ENCODE measurements at regions not wholly inside any gene's neighbourhood (a gene's known extent, or its start where the extent isn't known, plus 50 kb on each side); places are given as distances from the start of the nearest gene placed in this dataset.
"Not testable (repeated sequence)": the region's sequence is repeated elsewhere in the genome, so short reads cannot be mapped to it uniquely, and the experiment has no call there.

DNA sequence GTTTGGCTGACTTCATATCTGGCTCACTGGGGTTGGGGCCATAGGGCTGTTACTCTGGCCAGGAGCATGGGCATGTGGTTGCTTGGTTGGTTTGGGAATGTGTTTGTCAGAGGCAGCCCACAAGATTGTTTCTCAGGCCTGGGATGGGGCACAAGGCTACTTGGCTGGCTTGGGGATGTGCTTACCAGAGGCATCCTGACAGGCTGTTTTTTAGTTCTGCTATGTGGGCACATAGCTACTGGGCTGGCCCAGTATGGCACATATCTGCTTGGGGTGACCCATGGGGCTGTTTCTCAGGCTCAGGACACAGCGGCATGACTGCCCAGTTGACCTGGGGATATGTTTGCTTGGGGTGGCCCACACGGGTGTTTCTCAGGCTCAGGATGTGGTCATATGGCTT, 94.6 kb upstream of the PGR start:
- Histone ChIP-seq H2BK15ac (ENCODE audit: low read depth, poor library complexity, severe bottlenecking) (no peak overlapping the region), H3K4me2 (ENCODE audit: low read length, poor library complexity, severe bottlenecking) (no peak overlapping the region), H3K4me1 (ENCODE audit: control insufficient read depth, insufficient read depth, low read depth, low read length) (no peaks in the 10 kb centered on the region), H3K4me3 (ENCODE audit: insufficient read depth in 1 of 2, low read depth in 1 of 2, low read length in 2 of 2) (no peak overlapping the region), H3K27me3 (ENCODE audit: control insufficient read depth in 1 of 2, insufficient read depth in 1 of 2, low read length in 2 of 2) (no peaks in the 10 kb centered on the region), H3K36me3 (ENCODE audit: control insufficient read depth in 1 of 2, insufficient read depth in 2 of 2, low read depth in 1 of 2, low read length in 2 of 2) (no peaks in the 10 kb centered on the region), H3K14ac (ENCODE audit: low read length in 2 of 2) (no peak overlapping the region), H3K9me3 (ENCODE audit: control insufficient read depth, low read length) (peaks cover 28% of the 10 kb centered on the region), H2AK5ac (ENCODE audit: low read length, severe bottlenecking) (no peak overlapping the region), H4K8ac (ENCODE audit: low read length) (no peak overlapping the region), H2AFZ (ENCODE audit: low read depth, low read length) (no peak overlapping the region), H2BK120ac (ENCODE audit: low read depth, low read length) (no peak overlapping the region), H3K4ac (ENCODE audit: low read depth in 1 of 2, low read length in 2 of 2) (no peak overlapping the region), H3K23ac (ENCODE audit: low read length in 2 of 2) (no peak overlapping the region), H3K79me1 (replicated peaks; ENCODE audit: low read length, poor library complexity, severe bottlenecking) (no peaks in the 10 kb centered on the region), H3K18ac (ENCODE audit: low read depth in 1 of 2, low read length in 2 of 2) (no peak overlapping the region), H3K9ac (ENCODE audit: low read length) (no peak overlapping the region), H2BK12ac (ENCODE audit: low read length in 2 of 2) (no peak overlapping the region), H2BK5ac (ENCODE audit: low read depth, low read length, poor library complexity, severe bottlenecking) (no peak overlapping the region), H3K27ac (ENCODE audit: low read length, poor library complexity, severe bottlenecking) (no peak overlapping the region), H4K91ac (ENCODE audit: low read length) (no peak overlapping the region)
- WGBS = 46% methylated on average over 2 of the region's 2 CpGs
- DNase-seq = no peak

DNA sequence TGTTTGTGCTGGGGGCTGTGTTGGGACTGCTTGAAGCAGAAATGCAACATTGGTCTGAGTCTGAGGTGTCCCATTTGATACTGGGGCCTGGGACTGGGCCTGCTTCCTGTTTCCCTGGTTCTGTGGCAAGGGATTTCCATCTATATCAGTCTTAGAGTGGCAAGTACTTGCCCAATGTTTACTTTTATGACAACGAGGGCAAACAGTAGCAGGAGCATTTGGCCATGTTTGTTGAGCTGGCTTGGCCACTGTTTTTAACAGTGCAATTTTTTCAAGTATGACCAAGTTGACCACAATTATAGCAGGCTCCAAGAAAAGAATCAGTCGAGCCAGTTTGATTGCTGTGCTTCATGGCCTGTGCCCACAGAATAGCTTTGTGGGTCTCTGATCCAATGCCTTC, 88.5 kb upstream of the PGR start:
- not testable (repeated sequence) for H3K4me2 ChIP-seq (ENCODE audit: low read length, poor library complexity, severe bottlenecking); H4K8ac ChIP-seq (ENCODE audit: low read length)

DNA sequence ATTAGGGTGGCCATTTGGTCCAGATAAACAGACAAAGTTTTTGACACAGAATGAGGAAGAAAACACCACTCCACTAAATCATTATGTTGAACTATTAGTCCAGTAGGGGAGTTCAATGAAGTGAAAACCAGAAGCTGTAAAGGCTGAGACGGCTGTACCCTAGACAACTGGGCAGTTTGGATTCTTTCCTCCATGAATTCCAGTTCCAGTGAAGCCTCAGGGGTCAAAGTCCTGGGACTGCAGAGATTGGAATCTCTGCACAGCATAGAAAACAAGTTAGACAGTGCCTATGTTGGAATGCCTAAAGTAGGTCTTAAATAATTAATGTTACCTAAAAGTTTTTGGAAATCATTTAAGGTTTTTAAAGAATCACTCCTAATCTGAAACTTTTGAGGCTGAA, 86.5 kb upstream of the PGR start:
- H3K9ac ChIP-seq (ENCODE audit: low read length); H3K4me1 ChIP-seq (ENCODE audit: control insufficient read depth, insufficient read depth, low read depth, low read length); H3K27ac ChIP-seq (ENCODE audit: low read length, poor library complexity, severe bottlenecking); DNase-seq; H3K14ac ChIP-seq (ENCODE audit: low read length in 2 of 2); H3K36me3 ChIP-seq (ENCODE audit: control insufficient read depth in 1 of 2, insufficient read depth in 2 of 2, low read depth in 1 of 2, low read length in 2 of 2); H3K4me3 ChIP-seq (ENCODE audit: insufficient read depth in 1 of 2, low read depth in 1 of 2, low read length in 2 of 2); H2BK12ac ChIP-seq (ENCODE audit: low read length in 2 of 2); H3K18ac ChIP-seq (ENCODE audit: low read depth in 1 of 2, low read length in 2 of 2); H3K27me3 ChIP-seq (ENCODE audit: control insufficient read depth in 1 of 2, insufficient read depth in 1 of 2, low read length in 2 of 2); H3K4me2 ChIP-seq (ENCODE audit: low read length, poor library complexity, severe bottlenecking); H2AFZ ChIP-seq (ENCODE audit: low read depth, low read length); H2BK15ac ChIP-seq (ENCODE audit: low read depth, poor library complexity, severe bottlenecking); H2AK5ac ChIP-seq (ENCODE audit: low read length, severe bottlenecking); H2BK120ac ChIP-seq (ENCODE audit: low read depth, low read length); H2BK5ac ChIP-seq (ENCODE audit: low read depth, low read length, poor library complexity, severe bottlenecking); H4K8ac ChIP-seq (ENCODE audit: low read length); H3K23ac ChIP-seq (ENCODE audit: low read length in 2 of 2); H3K4ac ChIP-seq (ENCODE audit: low read depth in 1 of 2, low read length in 2 of 2); H4K91ac ChIP-seq (ENCODE audit: low read length); H3K79me1 ChIP-seq (replicated peaks; ENCODE audit: low read length, poor library complexity, severe bottlenecking): not testable (repeated sequence)
- 57% methylated on average over 1 of the region's 1 CpG for whole genome bisulfite sequencing
- peaks cover 16% of the 10 kb centered on the region for H3K9me3 ChIP-seq (ENCODE audit: control insufficient read depth, low read length)

More for the DNA sequence above, 88.5 kb upstream of the PGR start:
- not testable (repeated sequence) for H4K91ac ChIP-seq (ENCODE audit: low read length); H3K9ac ChIP-seq (ENCODE audit: low read length); H2BK5ac ChIP-seq (ENCODE audit: low read depth, low read length, poor library complexity, severe bottlenecking); H3K18ac ChIP-seq (ENCODE audit: low read depth in 1 of 2, low read length in 2 of 2); DNase-seq; H3K14ac ChIP-seq (ENCODE audit: low read length in 2 of 2); H2BK120ac ChIP-seq (ENCODE audit: low read depth, low read length); H3K27ac ChIP-seq (ENCODE audit: low read length, poor library complexity, severe bottlenecking); H2AK5ac ChIP-seq (ENCODE audit: low read length, severe bottlenecking); H3K23ac ChIP-seq (ENCODE audit: low read length in 2 of 2); H2AFZ ChIP-seq (ENCODE audit: low read depth, low read length); H2BK12ac ChIP-seq (ENCODE audit: low read length in 2 of 2); H3K36me3 ChIP-seq (ENCODE audit: control insufficient read depth in 1 of 2, insufficient read depth in 2 of 2, low read depth in 1 of 2, low read length in 2 of 2); H3K27me3 ChIP-seq (ENCODE audit: control insufficient read depth in 1 of 2, insufficient read depth in 1 of 2, low read length in 2 of 2); H3K79me1 ChIP-seq (replicated peaks; ENCODE audit: low read length, poor library complexity, severe bottlenecking); H2BK15ac ChIP-seq (ENCODE audit: low read depth, poor library complexity, severe bottlenecking); H3K4me1 ChIP-seq (ENCODE audit: control insufficient read depth, insufficient read depth, low read depth, low read length); H3K4me3 ChIP-seq (ENCODE audit: insufficient read depth in 1 of 2, low read depth in 1 of 2, low read length in 2 of 2); H3K4ac ChIP-seq (ENCODE audit: low read depth in 1 of 2, low read length in 2 of 2)
- 45% methylated on average over 2 of the region's 2 CpGs for WGBS
- H3K9me3 ChIP-seq (ENCODE audit: control insufficient read depth, low read length) = peaks cover 14% of the 10 kb centered on the region

DNA sequence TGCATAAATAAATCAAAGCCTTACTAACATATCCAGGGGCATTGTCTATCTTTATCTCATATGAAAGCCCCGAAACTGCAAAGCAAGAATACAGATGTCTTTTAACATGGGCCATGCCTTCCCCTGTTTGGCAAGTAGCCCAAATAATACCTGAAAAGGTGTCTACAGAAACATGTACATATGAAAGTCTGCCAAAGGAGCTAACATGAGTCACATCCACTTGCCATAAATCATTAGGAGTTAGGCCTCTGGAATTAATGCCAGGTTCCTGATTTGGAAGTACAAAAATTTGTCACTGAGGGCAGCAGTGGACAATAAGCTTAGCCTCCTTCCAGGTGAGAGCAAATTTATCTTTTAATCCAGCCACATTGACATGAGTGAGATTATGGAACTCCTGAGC, 85.5 kb upstream of the PGR start:
- Histone ChIP-seq H3K9me3 (ENCODE audit: control insufficient read depth, low read length) (peaks cover 18% of the 10 kb centered on the region), H3K36me3 (ENCODE audit: control insufficient read depth in 1 of 2, insufficient read depth in 2 of 2, low read depth in 1 of 2, low read length in 2 of 2) (no peaks in the 10 kb centered on the region), H2BK15ac (ENCODE audit: low read depth, poor library complexity, severe bottlenecking) (no peak overlapping the region), H3K14ac (ENCODE audit: low read length in 2 of 2) (no peak overlapping the region), H3K18ac (ENCODE audit: low read depth in 1 of 2, low read length in 2 of 2) (no peak overlapping the region), H3K79me1 (replicated peaks; ENCODE audit: low read length, poor library complexity, severe bottlenecking) (no peaks in the 10 kb centered on the region), H4K8ac (ENCODE audit: low read length) (no peak overlapping the region), H2AFZ (ENCODE audit: low read depth, low read length) (no peak overlapping the region), H2BK12ac (ENCODE audit: low read length in 2 of 2) (no peak overlapping the region), H3K4me3 (ENCODE audit: insufficient read depth in 1 of 2, low read depth in 1 of 2, low read length in 2 of 2) (no peak overlapping the region), H3K27me3 (ENCODE audit: control insufficient read depth in 1 of 2, insufficient read depth in 1 of 2, low read length in 2 of 2) (no peaks in the 10 kb centered on the region), H2BK120ac (ENCODE audit: low read depth, low read length) (no peak overlapping the region), H2BK5ac (ENCODE audit: low read depth, low read length, poor library complexity, severe bottlenecking) (no peak overlapping the region), H3K4me2 (ENCODE audit: low read length, poor library complexity, severe bottlenecking) (no peak overlapping the region), H3K4me1 (ENCODE audit: control insufficient read depth, insufficient read depth, low read depth, low read length) (no peaks in the 10 kb centered on the region), H3K23ac (ENCODE audit: low read length in 2 of 2) (no peak overlapping the region), H4K91ac (ENCODE audit: low read length) (no peak overlapping the region), H3K9ac (ENCODE audit: low read length) (no peak overlapping the region), H2AK5ac (ENCODE audit: low read length, severe bottlenecking) (no peak overlapping the region), H3K4ac (ENCODE audit: low read depth in 1 of 2, low read length in 2 of 2) (no peak overlapping the region), H3K27ac (ENCODE audit: low read length, poor library complexity, severe bottlenecking) (no peak overlapping the region)
- 70% methylated on average over 1 of the region's 1 CpG for WGBS
- no peak for DNase-seq

All from mesenchymal stem cell (in vitro differentiated cells and primary cell).